Glomerular visceral epithelial cell (primary cell): ENCODE measurements at regions not wholly inside any gene's neighbourhood (a gene's known extent, or its start where the extent isn't known, plus 50 kb on each side); places are given as distances from the start of the nearest gene placed in this dataset.
"Not testable (repeated sequence)": the region's sequence is repeated elsewhere in the genome, so short reads cannot be mapped to it uniquely, and the experiment has no call there.

Experiments
- DNase-seq: peaks from one replicate; pipeline ENCODE4 v3.0.0-alpha.2; 2016; ENCODE audit errors: extremely low spot score

- no peak for DNase-seq
Measured at GRCh38 chr4:92232566-92232965, 71.2 kb upstream of the GRID2 start.

- DNase-seq, result peak; percentile 94
Measured at GRCh38 chr4:92234393-92235176, 69.2 kb upstream of the GRID2 start.

GRCh38 chr4:92235731-92236130 is 68.0 kb upstream of the GRID2 start:
- DNase-seq, result peak; percentile 35

- DNase-seq, result no peak
Measured at GRCh38 chr4:92236877-92237276, 66.9 kb upstream of the GRID2 start.

GRCh38 chr4:92237559-92237958 is 66.2 kb upstream of the GRID2 start:
- no peak for DNase-seq

- no peak for DNase-seq
Measured at GRCh38 chr4:92241094-92241493, 62.7 kb upstream of the GRID2 start.

GRCh38 chr4:92246384-92246783 is 57.4 kb upstream of the GRID2 start:
- DNase-seq, result no peak

- DNase-seq, result no peak
Measured at GRCh38 chr4:92249541-92249940, 54.2 kb upstream of the GRID2 start.

GRCh38 chr4:92251711-92252110 is 52.1 kb upstream of the GRID2 start:
- DNase-seq, result no peak

GRCh38 chr4:92252358-92252757 is 51.4 kb upstream of the GRID2 start:
- DNase-seq, result not testable (repeated sequence)

GRCh38 chr4:92252846-92253245 is 50.9 kb upstream of the GRID2 start:
- DNase-seq, result no peak

- no peak for DNase-seq
Measured at GRCh38 chr4:92253550-92253949, 50.2 kb upstream of the GRID2 start.
